ENCODE measurements at regions not wholly inside any gene's neighbourhood (a gene's known extent, or its start where the extent isn't known, plus 50 kb on each side); places are given as distances from the start of the nearest gene placed in this dataset.

- no peak overlapping the region for H3K4me3 Mint-ChIP-seq
- DNase-seq (ENCODE audit: low read depth, low spot score) = no peak
- no peak overlapping the region for H3K27ac Mint-ChIP-seq (ENCODE audit: unreplicated experiment)
- no peaks in the 10 kb centered on the region for H3K4me1 Mint-ChIP-seq
- H3K27me3 Mint-ChIP-seq (ENCODE audit: low read depth) = no peaks in the 10 kb centered on the region
- H3K9me3 Mint-ChIP-seq = no peaks in the 10 kb centered on the region
- TF ChIP-seq, protein P1, sequence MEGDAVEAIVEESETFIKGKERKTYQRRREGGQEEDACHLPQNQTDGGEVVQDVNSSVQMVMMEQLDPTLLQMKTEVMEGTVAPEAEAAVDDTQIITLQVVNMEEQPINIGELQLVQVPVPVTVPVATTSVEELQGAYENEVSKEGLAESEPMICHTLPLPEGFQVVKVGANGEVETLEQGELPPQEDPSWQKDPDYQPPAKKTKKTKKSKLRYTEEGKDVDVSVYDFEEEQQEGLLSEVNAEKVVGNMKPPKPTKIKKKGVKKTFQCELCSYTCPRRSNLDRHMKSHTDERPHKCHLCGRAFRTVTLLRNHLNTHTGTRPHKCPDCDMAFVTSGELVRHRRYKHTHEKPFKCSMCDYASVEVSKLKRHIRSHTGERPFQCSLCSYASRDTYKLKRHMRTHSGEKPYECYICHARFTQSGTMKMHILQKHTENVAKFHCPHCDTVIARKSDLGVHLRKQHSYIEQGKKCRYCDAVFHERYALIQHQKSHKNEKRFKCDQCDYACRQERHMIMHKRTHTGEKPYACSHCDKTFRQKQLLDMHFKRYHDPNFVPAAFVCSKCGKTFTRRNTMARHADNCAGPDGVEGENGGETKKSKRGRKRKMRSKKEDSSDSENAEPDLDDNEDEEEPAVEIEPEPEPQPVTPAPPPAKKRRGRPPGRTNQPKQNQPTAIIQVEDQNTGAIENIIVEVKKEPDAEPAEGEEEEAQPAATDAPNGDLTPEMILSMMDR (conservative IDR thresholded peaks at IDR 0.05) = no peak
- H3K36me3 Mint-ChIP-seq (ENCODE audit: low read depth) = no peaks in the 10 kb centered on the region
Observed at GRCh38 chr7:84474436-84474835, 279.8 kb upstream of the SEMA3A start.

DNA sequence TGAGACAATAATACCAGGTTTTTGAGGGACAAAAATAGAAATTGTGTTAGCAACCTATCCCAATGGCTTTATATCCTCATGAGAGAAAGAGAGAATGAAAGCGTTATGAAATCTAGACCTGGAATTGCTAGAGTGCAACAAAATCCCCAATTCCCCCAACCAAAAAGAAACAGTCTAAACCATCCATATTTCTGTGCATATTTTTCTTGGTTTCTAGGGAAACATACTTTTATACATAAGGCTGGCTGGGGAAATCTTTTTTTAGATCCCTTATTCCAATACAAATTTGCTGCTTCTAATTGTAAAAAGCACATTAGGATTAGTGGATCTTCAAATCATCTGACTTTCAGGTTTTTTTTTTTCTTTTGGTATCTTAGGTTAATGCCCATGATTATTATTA lies 277.0 kb upstream of the SEMA3A start:
- Mint-ChIP-seq H3K27me3 (ENCODE audit: low read depth) (no peaks in the 10 kb centered on the region), H3K36me3 (ENCODE audit: low read depth) (no peaks in the 10 kb centered on the region), H3K4me3 (no peak overlapping the region), H3K27ac (ENCODE audit: unreplicated experiment) (no peak overlapping the region), H3K9me3 (no peaks in the 10 kb centered on the region), H3K4me1 (no peaks in the 10 kb centered on the region)
- TF ChIP-seq, protein P1 (conservative IDR thresholded peaks at IDR 0.05) = no peak
- DNase-seq (ENCODE audit: low read depth, low spot score) = no peak

DNA sequence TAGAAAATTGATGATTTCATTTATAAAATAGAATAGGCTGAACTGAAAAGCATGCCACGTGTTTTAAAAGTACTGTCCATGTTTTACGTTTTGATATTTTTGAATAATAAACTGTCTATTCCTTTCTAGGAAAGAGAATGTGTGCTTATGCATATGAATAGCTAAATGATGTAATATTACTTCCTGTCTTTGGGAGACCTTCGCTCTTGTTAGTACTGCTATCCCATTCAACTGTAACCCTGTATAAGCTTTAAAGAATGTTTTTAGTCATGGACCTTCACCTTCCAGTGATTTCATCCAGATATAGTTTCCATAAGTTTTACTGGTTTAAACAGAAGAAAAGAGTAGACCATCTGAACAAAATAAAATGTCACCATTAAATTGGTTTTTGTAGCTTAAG lies 274.4 kb upstream of the SEMA3A start:
- no peaks in the 10 kb centered on the region for H3K4me1 Mint-ChIP-seq
- no peaks in the 10 kb centered on the region for H3K9me3 Mint-ChIP-seq
- TF ChIP-seq, protein P1 (conservative IDR thresholded peaks at IDR 0.05) = no peak
- H3K27me3 Mint-ChIP-seq (ENCODE audit: low read depth) = no peaks in the 10 kb centered on the region
- no peak overlapping the region for H3K4me3 Mint-ChIP-seq
- H3K36me3 Mint-ChIP-seq (ENCODE audit: low read depth) = no peaks in the 10 kb centered on the region
- H3K27ac Mint-ChIP-seq (ENCODE audit: unreplicated experiment) = no peak overlapping the region
- no peak for DNase-seq (ENCODE audit: low read depth, low spot score)

GRCh38 chr7:84462259-84462658 lies 267.7 kb upstream of the SEMA3A start:
- Mint-ChIP-seq H3K36me3 (ENCODE audit: low read depth) (no peaks in the 10 kb centered on the region), H3K9me3 (no peaks in the 10 kb centered on the region), H3K27me3 (ENCODE audit: low read depth) (no peaks in the 10 kb centered on the region), H3K4me3 (no peak overlapping the region), H3K27ac (ENCODE audit: unreplicated experiment) (no peak overlapping the region), H3K4me1 (no peaks in the 10 kb centered on the region)
- DNase-seq (ENCODE audit: low read depth, low spot score) = no peak
- TF ChIP-seq, protein P1 (conservative IDR thresholded peaks at IDR 0.05) = no peak

DNA sequence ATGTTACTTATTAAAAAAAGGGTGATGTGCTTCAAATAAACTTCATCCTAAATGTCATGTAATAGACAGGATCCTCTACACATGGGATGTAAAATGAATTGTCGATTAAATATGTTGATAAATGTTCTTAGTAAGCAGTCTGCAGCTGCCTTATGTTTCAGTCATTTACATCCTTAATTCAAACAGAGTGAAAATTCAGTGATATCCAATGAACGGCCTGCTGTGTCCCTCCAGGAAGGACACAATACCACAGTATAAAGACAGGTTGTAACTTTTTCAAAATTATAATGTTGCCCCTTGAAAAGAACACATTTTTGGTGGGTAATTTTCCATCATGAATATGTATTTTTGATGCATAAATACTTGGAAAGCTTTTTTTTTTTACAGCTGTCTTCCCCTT lies 266.5 kb upstream of the SEMA3A start:
- H3K27ac Mint-ChIP-seq (ENCODE audit: unreplicated experiment) = no peak overlapping the region
- H3K36me3 Mint-ChIP-seq (ENCODE audit: low read depth) = no peaks in the 10 kb centered on the region
- H3K9me3 Mint-ChIP-seq = no peaks in the 10 kb centered on the region
- no peaks in the 10 kb centered on the region for H3K4me1 Mint-ChIP-seq
- no peaks in the 10 kb centered on the region for H3K27me3 Mint-ChIP-seq (ENCODE audit: low read depth)
- TF ChIP-seq, protein P1 (conservative IDR thresholded peaks at IDR 0.05) = no peak
- no peak for DNase-seq (ENCODE audit: low read depth, low spot score)
- no peak overlapping the region for H3K4me3 Mint-ChIP-seq

DNA sequence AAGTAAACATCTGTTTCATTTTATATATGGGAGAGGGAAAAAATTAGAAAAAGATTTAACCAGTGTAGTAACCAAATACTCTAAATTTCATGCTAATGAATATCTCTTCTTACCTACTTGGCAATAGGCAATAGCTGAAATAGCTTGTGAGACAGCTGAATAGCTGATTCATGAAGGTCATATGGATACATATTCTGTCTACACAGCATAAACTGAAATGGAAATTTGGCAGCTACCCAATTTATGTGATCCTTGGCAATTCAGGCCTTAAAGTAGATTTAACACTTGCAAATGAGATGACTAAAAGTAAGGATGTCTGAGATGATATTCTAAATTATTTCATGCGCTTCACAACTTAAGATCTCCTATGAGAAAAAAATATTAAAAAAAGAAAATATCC lies 261.2 kb upstream of the SEMA3A start:
- H3K27ac Mint-ChIP-seq (ENCODE audit: unreplicated experiment) = no peak overlapping the region
- no peaks in the 10 kb centered on the region for H3K4me1 Mint-ChIP-seq
- peaks cover 2% of the 10 kb centered on the region for H3K9me3 Mint-ChIP-seq
- H3K36me3 Mint-ChIP-seq (ENCODE audit: low read depth) = no peaks in the 10 kb centered on the region
- no peaks in the 10 kb centered on the region for H3K27me3 Mint-ChIP-seq (ENCODE audit: low read depth)
- H3K4me3 Mint-ChIP-seq = no peak overlapping the region
- TF ChIP-seq, protein P1 (conservative IDR thresholded peaks at IDR 0.05) = no peak
- DNase-seq (ENCODE audit: low read depth, low spot score) = no peak
